ENCODE measurements at regions not wholly inside any gene's neighbourhood (a gene's known extent, or its start where the extent isn't known, plus 50 kb on each side); places are given as distances from the start of the nearest gene placed in this dataset.

- H3K36me3 ChIP-seq (ENCODE audit: low read length), result no peaks in the 10 kb centered on the region
- H3K4me2 ChIP-seq (ENCODE audit: low read depth, low read length, poor library complexity, severe bottlenecking), result no peak overlapping the region
- no peak overlapping the region for H2AFZ ChIP-seq (ENCODE audit: low read depth, low read length, severe bottlenecking)
- H3K79me2 ChIP-seq (ENCODE audit: insufficient read depth, low read length), result no peaks in the 10 kb centered on the region
- H3K9me2 ChIP-seq (replicated peaks; ENCODE audit: insufficient read depth, low read length), result no peaks in the 10 kb centered on the region
- no peaks in the 10 kb centered on the region for H4K20me1 ChIP-seq (ENCODE audit: low read depth, low read length)
- TF ChIP-seq CTCF (IDR thresholded peaks at IDR 0.05; ENCODE audit: insufficient read depth, low read length, poor library complexity, severe bottlenecking), result no peak
- no peak for TF ChIP-seq EZH2phosphoT487 (conservative IDR thresholded peaks at IDR 0.05; ENCODE audit: low read length)
- H3K27me3 ChIP-seq (ENCODE audit: low read length), result no peaks in the 10 kb centered on the region
- no peaks in the 10 kb centered on the region for H3F3A ChIP-seq (ENCODE audit: insufficient read depth)
- no peak overlapping the region for H3K27ac ChIP-seq (ENCODE audit: low read depth, low read length)
- H3K9ac ChIP-seq (ENCODE audit: low read length), result no peak overlapping the region
- no peaks in the 10 kb centered on the region for H3K9me3 ChIP-seq (ENCODE audit: insufficient read depth, low read length)
- no peak overlapping the region for H3K4me3 ChIP-seq (ENCODE audit: insufficient read depth, low read length, poor library complexity, severe bottlenecking)
Observed at GRCh38 chr2:226559536-226559935, 240.1 kb downstream of the IRS1 start.

- H3K9me2 ChIP-seq (replicated peaks; ENCODE audit: insufficient read depth, low read length), result no peaks in the 10 kb centered on the region
- no peak overlapping the region for H3K4me3 ChIP-seq (ENCODE audit: insufficient read depth, low read length, poor library complexity, severe bottlenecking)
- H3K9ac ChIP-seq (ENCODE audit: low read length), result no peak overlapping the region
- no peak overlapping the region for H3K4me2 ChIP-seq (ENCODE audit: low read depth, low read length, poor library complexity, severe bottlenecking)
- H3K36me3 ChIP-seq (ENCODE audit: low read length), result no peaks in the 10 kb centered on the region
- no peak overlapping the region for H2AFZ ChIP-seq (ENCODE audit: low read depth, low read length, severe bottlenecking)
- no peaks in the 10 kb centered on the region for H3K27me3 ChIP-seq (ENCODE audit: low read length)
- no peaks in the 10 kb centered on the region for H3K9me3 ChIP-seq (ENCODE audit: insufficient read depth, low read length)
- no peaks in the 10 kb centered on the region for H3K79me2 ChIP-seq (ENCODE audit: insufficient read depth, low read length)
- no peaks in the 10 kb centered on the region for H4K20me1 ChIP-seq (ENCODE audit: low read depth, low read length)
- TF ChIP-seq EZH2phosphoT487 (conservative IDR thresholded peaks at IDR 0.05; ENCODE audit: low read length), result no peak
- no peak for TF ChIP-seq CTCF (IDR thresholded peaks at IDR 0.05; ENCODE audit: insufficient read depth, low read length, poor library complexity, severe bottlenecking)
- no peaks in the 10 kb centered on the region for H3F3A ChIP-seq (ENCODE audit: insufficient read depth)
- no peak overlapping the region for H3K27ac ChIP-seq (ENCODE audit: low read depth, low read length)
Observed at GRCh38 chr2:226558418-226558817, 241.2 kb downstream of the IRS1 start.

GRCh38 chr2:226556050-226556449 lies 243.6 kb downstream of the IRS1 start:
- Histone ChIP-seq H2AFZ (ENCODE audit: low read depth, low read length, severe bottlenecking) (no peak overlapping the region), H3K27ac (ENCODE audit: low read depth, low read length) (no peak overlapping the region), H3K9me3 (ENCODE audit: insufficient read depth, low read length) (no peaks in the 10 kb centered on the region), H3K4me2 (ENCODE audit: low read depth, low read length, poor library complexity, severe bottlenecking) (no peak overlapping the region), H3K27me3 (ENCODE audit: low read length) (no peaks in the 10 kb centered on the region), H3K9ac (ENCODE audit: low read length) (no peak overlapping the region), H3K9me2 (replicated peaks; ENCODE audit: insufficient read depth, low read length) (no peaks in the 10 kb centered on the region), H3K36me3 (ENCODE audit: low read length) (no peaks in the 10 kb centered on the region), H3F3A (ENCODE audit: insufficient read depth) (no peaks in the 10 kb centered on the region), H4K20me1 (ENCODE audit: low read depth, low read length) (no peaks in the 10 kb centered on the region), H3K79me2 (ENCODE audit: insufficient read depth, low read length) (no peaks in the 10 kb centered on the region), H3K4me3 (ENCODE audit: insufficient read depth, low read length, poor library complexity, severe bottlenecking) (no peak overlapping the region)
- TF ChIP-seq CTCF (IDR thresholded peaks at IDR 0.05; ENCODE audit: insufficient read depth, low read length, poor library complexity, severe bottlenecking) (no peak), EZH2phosphoT487 (conservative IDR thresholded peaks at IDR 0.05; ENCODE audit: low read length) (no peak)
